ENCODE measurements at regions not wholly inside any gene's neighbourhood (a gene's known extent, or its start where the extent isn't known, plus 50 kb on each side); places are given as distances from the start of the nearest gene placed in this dataset.

GRCh38 chr14:34129927-34130552 lies 179.2 kb upstream of the EGLN3 start:
- Histone ChIP-seq H3K36me3 (ENCODE audit: control insufficient read depth in 4 of 4, insufficient read depth in 4 of 4, low read length in 3 of 4) (no peaks in the 10 kb centered on the region), H3K27me3 (replicated peaks in 2 of 5; ENCODE audit: control insufficient read depth in 4 of 5, insufficient read depth in 5 of 5, low read length in 4 of 5) (peaks cover 0 to 6% (median 3%) of the 10 kb centered on the region in 5 experiments), H3K27ac (ENCODE audit: insufficient read depth in 1 of 2, low read depth in 1 of 2, low read length in 2 of 2, poor library complexity in 1 of 2, severe bottlenecking in 2 of 2) (no peak overlapping the region), H3K4me3 (ENCODE audit: control insufficient read depth in 1 of 7, extremely low read depth in 1 of 7, insufficient read depth in 4 of 7, low read depth in 2 of 7, low read length in 6 of 7) (no peak overlapping the region), H3K4me1 (ENCODE audit: control extremely low read depth in 1 of 4, control insufficient read depth in 4 of 4, insufficient read depth in 4 of 4, low read length in 3 of 4) (no peaks in the 10 kb centered on the region), H3K9me3 (ENCODE audit: control extremely low read depth in 1 of 5, control insufficient read depth in 4 of 5, insufficient read depth in 2 of 5, low read depth in 1 of 5, low read length in 4 of 5) (no peaks in the 10 kb centered on the region)
- POLR2A ChIA-PET: no interaction called here
- WGBS (ENCODE audit: insufficient coverage): 92% methylated on average over 7 of the region's 7 CpGs
- no peak for DNase-seq
- CTCF ChIA-PET: no interaction called here

GRCh38 chr14:34128665-34129064 lies 177.8 kb upstream of the EGLN3 start:
- Histone ChIP-seq H3K27ac (ENCODE audit: insufficient read depth in 1 of 2, low read depth in 1 of 2, low read length in 2 of 2, poor library complexity in 1 of 2, severe bottlenecking in 2 of 2) (no peak overlapping the region), H3K4me1 (ENCODE audit: control extremely low read depth in 1 of 4, control insufficient read depth in 4 of 4, insufficient read depth in 4 of 4, low read length in 3 of 4) (no peaks in the 10 kb centered on the region), H3K27me3 (replicated peaks in 2 of 5; ENCODE audit: control insufficient read depth in 4 of 5, insufficient read depth in 5 of 5, low read length in 4 of 5) (peaks cover 0 to 7% (median 3%) of the 10 kb centered on the region in 5 experiments), H3K4me3 (ENCODE audit: control insufficient read depth in 1 of 7, extremely low read depth in 1 of 7, insufficient read depth in 4 of 7, low read depth in 2 of 7, low read length in 6 of 7) (no peak overlapping the region), H3K36me3 (ENCODE audit: control insufficient read depth in 4 of 4, insufficient read depth in 4 of 4, low read length in 3 of 4) (no peaks in the 10 kb centered on the region), H3K9me3 (ENCODE audit: control extremely low read depth in 1 of 5, control insufficient read depth in 4 of 5, insufficient read depth in 2 of 5, low read depth in 1 of 5, low read length in 4 of 5) (no peaks in the 10 kb centered on the region)
- no peak for DNase-seq
- ChIA-PET CTCF (interaction anchor here (1.3 kb wide), 1 partner anchor 13 kb away, joined by 4 read pairs; no protein-coding TSS in a partner anchor), POLR2A (no interaction called here)
- 100% methylated on average over 7 of the region's 9 CpGs for WGBS (ENCODE audit: insufficient coverage)

GRCh38 chr14:34126586-34126985 lies 175.7 kb upstream of the EGLN3 start:
- no peaks in the 10 kb centered on the region for H3K4me1 ChIP-seq (ENCODE audit: control extremely low read depth in 1 of 4, control insufficient read depth in 4 of 4, insufficient read depth in 4 of 4, low read length in 3 of 4)
- H3K27me3 ChIP-seq (replicated peaks in 2 of 5; ENCODE audit: control insufficient read depth in 4 of 5, insufficient read depth in 5 of 5, low read length in 4 of 5): peaks cover 0 to 6% (median 4%) of the 10 kb centered on the region in 5 experiments
- CTCF ChIA-PET: no interaction called here
- DNase-seq: no peak
- no peak overlapping the region for H3K4me3 ChIP-seq (ENCODE audit: control insufficient read depth in 1 of 7, extremely low read depth in 1 of 7, insufficient read depth in 4 of 7, low read depth in 2 of 7, low read length in 6 of 7)
- H3K36me3 ChIP-seq (ENCODE audit: control insufficient read depth in 4 of 4, insufficient read depth in 4 of 4, low read length in 3 of 4): no peaks in the 10 kb centered on the region
- H3K27ac ChIP-seq (ENCODE audit: insufficient read depth in 1 of 2, low read depth in 1 of 2, low read length in 2 of 2, poor library complexity in 1 of 2, severe bottlenecking in 2 of 2): no peak overlapping the region
- no peaks in the 10 kb centered on the region for H3K9me3 ChIP-seq (ENCODE audit: control extremely low read depth in 1 of 5, control insufficient read depth in 4 of 5, insufficient read depth in 2 of 5, low read depth in 1 of 5, low read length in 4 of 5)
- POLR2A ChIA-PET: no interaction called here
- 90% methylated on average over 2 of the region's 4 CpGs for WGBS (ENCODE audit: insufficient coverage)

GRCh38 chr14:34124585-34124984 lies 173.7 kb upstream of the EGLN3 start:
- H3K27me3 ChIP-seq (replicated peaks in 2 of 5; ENCODE audit: control insufficient read depth in 4 of 5, insufficient read depth in 5 of 5, low read length in 4 of 5): peaks cover 0 to 5% (median 2%) of the 10 kb centered on the region in 5 experiments
- no peaks in the 10 kb centered on the region for H3K9me3 ChIP-seq (ENCODE audit: control extremely low read depth in 1 of 5, control insufficient read depth in 4 of 5, insufficient read depth in 2 of 5, low read depth in 1 of 5, low read length in 4 of 5)
- no peaks in the 10 kb centered on the region for H3K4me1 ChIP-seq (ENCODE audit: control extremely low read depth in 1 of 4, control insufficient read depth in 4 of 4, insufficient read depth in 4 of 4, low read length in 3 of 4)
- 100% methylated on average over 2 of the region's 4 CpGs for WGBS (ENCODE audit: insufficient coverage)
- H3K4me3 ChIP-seq (ENCODE audit: control insufficient read depth in 1 of 7, extremely low read depth in 1 of 7, insufficient read depth in 4 of 7, low read depth in 2 of 7, low read length in 6 of 7): no peak overlapping the region
- ChIA-PET CTCF (no interaction called here), POLR2A (no interaction called here)
- H3K36me3 ChIP-seq (ENCODE audit: control insufficient read depth in 4 of 4, insufficient read depth in 4 of 4, low read length in 3 of 4): no peaks in the 10 kb centered on the region
- H3K27ac ChIP-seq (ENCODE audit: insufficient read depth in 1 of 2, low read depth in 1 of 2, low read length in 2 of 2, poor library complexity in 1 of 2, severe bottlenecking in 2 of 2): no peak overlapping the region
- no peak for DNase-seq

GRCh38 chr14:34122650-34123049 lies 171.8 kb upstream of the EGLN3 start:
- H3K27me3 ChIP-seq (replicated peaks in 2 of 5; ENCODE audit: control insufficient read depth in 4 of 5, insufficient read depth in 5 of 5, low read length in 4 of 5): peaks cover 0 to 5% (median 2%) of the 10 kb centered on the region in 5 experiments
- ChIA-PET CTCF (no interaction called here), POLR2A (no interaction called here)
- H3K4me1 ChIP-seq (ENCODE audit: control extremely low read depth in 1 of 4, control insufficient read depth in 4 of 4, insufficient read depth in 4 of 4, low read length in 3 of 4): no peaks in the 10 kb centered on the region
- H3K4me3 ChIP-seq (ENCODE audit: control insufficient read depth in 1 of 7, extremely low read depth in 1 of 7, insufficient read depth in 4 of 7, low read depth in 2 of 7, low read length in 6 of 7): no peak overlapping the region
- 33% methylated on average over 1 of the region's 1 CpG for WGBS (ENCODE audit: insufficient coverage)
- H3K36me3 ChIP-seq (ENCODE audit: control insufficient read depth in 4 of 4, insufficient read depth in 4 of 4, low read length in 3 of 4): no peaks in the 10 kb centered on the region
- DNase-seq: no peak
- no peak overlapping the region for H3K27ac ChIP-seq (ENCODE audit: insufficient read depth in 1 of 2, low read depth in 1 of 2, low read length in 2 of 2, poor library complexity in 1 of 2, severe bottlenecking in 2 of 2)
- no peaks in the 10 kb centered on the region for H3K9me3 ChIP-seq (ENCODE audit: control extremely low read depth in 1 of 5, control insufficient read depth in 4 of 5, insufficient read depth in 2 of 5, low read depth in 1 of 5, low read length in 4 of 5)

GRCh38 chr14:34122081-34122480 lies 171.2 kb upstream of the EGLN3 start:
- H3K4me1 ChIP-seq (ENCODE audit: control extremely low read depth in 1 of 4, control insufficient read depth in 4 of 4, insufficient read depth in 4 of 4, low read length in 3 of 4): no peaks in the 10 kb centered on the region
- ChIA-PET POLR2A (no interaction called here), CTCF (no interaction called here)
- no peak overlapping the region for H3K4me3 ChIP-seq (ENCODE audit: control insufficient read depth in 1 of 7, extremely low read depth in 1 of 7, insufficient read depth in 4 of 7, low read depth in 2 of 7, low read length in 6 of 7)
- H3K27me3 ChIP-seq (replicated peaks in 2 of 5; ENCODE audit: control insufficient read depth in 4 of 5, insufficient read depth in 5 of 5, low read length in 4 of 5): peaks cover 0 to 5% (median 2%) of the 10 kb centered on the region in 5 experiments
- DNase-seq: peak in 1 of 3 donors; percentile 14
- no peaks in the 10 kb centered on the region for H3K36me3 ChIP-seq (ENCODE audit: control insufficient read depth in 4 of 4, insufficient read depth in 4 of 4, low read length in 3 of 4)
- no peaks in the 10 kb centered on the region for H3K9me3 ChIP-seq (ENCODE audit: control extremely low read depth in 1 of 5, control insufficient read depth in 4 of 5, insufficient read depth in 2 of 5, low read depth in 1 of 5, low read length in 4 of 5)
- 52% methylated on average over 3 of the region's 3 CpGs for WGBS (ENCODE audit: insufficient coverage)
- H3K27ac ChIP-seq (ENCODE audit: insufficient read depth in 1 of 2, low read depth in 1 of 2, low read length in 2 of 2, poor library complexity in 1 of 2, severe bottlenecking in 2 of 2): no peak overlapping the region

- Histone ChIP-seq H3K36me3 (ENCODE audit: control insufficient read depth in 4 of 4, insufficient read depth in 4 of 4, low read length in 3 of 4) (no peaks in the 10 kb centered on the region), H3K27me3 (replicated peaks in 2 of 5; ENCODE audit: control insufficient read depth in 4 of 5, insufficient read depth in 5 of 5, low read length in 4 of 5) (peaks cover 0 to 5% (median 2%) of the 10 kb centered on the region in 5 experiments), H3K4me1 (ENCODE audit: control extremely low read depth in 1 of 4, control insufficient read depth in 4 of 4, insufficient read depth in 4 of 4, low read length in 3 of 4) (no peaks in the 10 kb centered on the region), H3K27ac (ENCODE audit: insufficient read depth in 1 of 2, low read depth in 1 of 2, low read length in 2 of 2, poor library complexity in 1 of 2, severe bottlenecking in 2 of 2) (no peak overlapping the region), H3K4me3 (ENCODE audit: control insufficient read depth in 1 of 7, extremely low read depth in 1 of 7, insufficient read depth in 4 of 7, low read depth in 2 of 7, low read length in 6 of 7) (no peak overlapping the region), H3K9me3 (ENCODE audit: control extremely low read depth in 1 of 5, control insufficient read depth in 4 of 5, insufficient read depth in 2 of 5, low read depth in 1 of 5, low read length in 4 of 5) (peaks cover 0 to 2% (median 0%) of the 10 kb centered on the region in 5 experiments)
- no peak for DNase-seq
- ChIA-PET POLR2A (no interaction called here), CTCF (interaction anchor here (0.8 kb wide), 1 partner anchor 19 kb away, joined by 3 read pairs; no protein-coding TSS in a partner anchor)
- WGBS (ENCODE audit: insufficient coverage): 94% methylated on average over 3 of the region's 3 CpGs
Measured at GRCh38 chr14:34120185-34120977, 169.5 kb upstream of the EGLN3 start.

Measured in common myeloid progenitor, CD34-positive (primary cell).